GM23338 (cell line): ENCODE measurements at regions not wholly inside any gene's neighbourhood (a gene's known extent, or its start where the extent isn't known, plus 50 kb on each side); places are given as distances from the start of the nearest gene placed in this dataset.

Source experiments
- ATAC-seq: fragments of 200-7000 bp; cut with Tn5 transposase; 3 replicates; pipeline ENCODE4 v1.9.1; 2020
- DNase-seq: peaks from one replicate; pipeline ENCODE4 v3.0.0-alpha.2; 2015; ENCODE audit warnings: low spot score
- H2AFZ ChIP-seq: fragments of 200-600 bp; sonication (generic); 2 replicates; pipeline ENCODE4 v1.8.0; 2016; ENCODE audit warnings: antibody characterized with exemption, mild to moderate bottlenecking, moderate library complexity
- H3F3A ChIP-seq: fragments of 200-600 bp; sonication (generic); replicated peaks from 2 replicates; pipeline ENCODE4 v1.8.0; 2017; ENCODE audit warnings: antibody characterized with exemption, mixed run types, low read depth
- H3K27ac ChIP-seq: fragments of 200-600 bp; sonication (generic); 2 replicates; pipeline ENCODE4 v1.6.1; 2016; ENCODE audit warnings: low read depth
- H3K27me3 ChIP-seq: fragments of 200-600 bp; sonication (generic); 2 replicates; pipeline ENCODE4 v1.8.0; 2016; ENCODE audit warnings: mild to moderate bottlenecking, mixed run types, moderate library complexity; ENCODE audit not compliant: insufficient read depth
- H3K36me3 ChIP-seq: fragments of 200-600 bp; sonication (generic); 2 replicates; pipeline ENCODE4 v1.8.0; 2016; ENCODE audit warnings: mild to moderate bottlenecking; ENCODE audit not compliant: insufficient read depth
- H3K4me1 ChIP-seq: fragments of 200-600 bp; sonication (generic); 2 replicates; pipeline ENCODE4 v1.8.0; 2016; ENCODE audit warnings: mild to moderate bottlenecking, moderate library complexity; ENCODE audit not compliant: insufficient read depth
- H3K4me2 ChIP-seq: fragments of 200-600 bp; sonication (generic); 2 replicates; pipeline ENCODE4 v1.7.1; 2017; ENCODE audit warnings: mixed run types
- H3K4me3 ChIP-seq: fragments of 200-600 bp; sonication (generic); 2 replicates; pipeline ENCODE4 v1.6.1; 2016; ENCODE audit warnings: mixed run types
- H3K79me2 ChIP-seq: fragments of 200-600 bp; sonication (generic); replicated peaks from 2 replicates; pipeline ENCODE4 v1.8.0; 2017; ENCODE audit warnings: mild to moderate bottlenecking; ENCODE audit not compliant: insufficient read depth
- H3K9me2 ChIP-seq: fragments of 200-600 bp; sonication (generic); 2 replicates; pipeline ENCODE4 v1.8.0; 2017; ENCODE audit not compliant: insufficient read depth
- H4K20me1 ChIP-seq: fragments of 200-600 bp; sonication (generic); replicated peaks from 2 replicates; pipeline ENCODE4 v1.8.0; 2017; ENCODE audit warnings: mild to moderate bottlenecking; ENCODE audit not compliant: insufficient read depth
- H3K27ac Mint-ChIP-seq: 2 replicates; pipeline ENCODE4 v1.8.0; 2020; ENCODE audit warnings: inconsistent platforms, mild to moderate bottlenecking, moderate library complexity, mixed read lengths
- H3K27me3 Mint-ChIP-seq: 3 replicates; pipeline ENCODE4 v1.8.0; 2022; ENCODE audit warnings: low read depth, mild to moderate bottlenecking, moderate library complexity, mixed read lengths, inconsistent platforms; ENCODE audit not compliant: insufficient read depth, poor library complexity
- H3K36me3 Mint-ChIP-seq: 3 replicates; pipeline ENCODE4 v1.8.0; 2021; ENCODE audit warnings: low read depth, mild to moderate bottlenecking, inconsistent platforms, moderate library complexity, mixed read lengths
- H3K4me1 Mint-ChIP-seq: 3 replicates; pipeline ENCODE4 v1.8.0; 2020; ENCODE audit warnings: mild to moderate bottlenecking, inconsistent platforms, mixed read lengths
- H3K4me3 Mint-ChIP-seq: 3 replicates; pipeline ENCODE4 v1.8.0; 2021; ENCODE audit warnings: moderate library complexity, mild to moderate bottlenecking, inconsistent platforms, mixed read lengths
- H3K9me3 Mint-ChIP-seq: 3 replicates; pipeline ENCODE4 v1.8.0; 2020; ENCODE audit warnings: moderate library complexity, mild to moderate bottlenecking, inconsistent platforms, mixed read lengths
- CREB1 ChIP-seq: fragments of 250-450 bp; sonication (Bioruptor Pico); IDR thresholded peaks from 2 replicates; pipeline ENCODE4 v1.5.0; 2020; ENCODE audit warnings: low read depth, mild to moderate bottlenecking, moderate library complexity
- EZH2 ChIP-seq: fragments of 200-600 bp; sonication (generic); IDR thresholded peaks from one replicate; pipeline ENCODE4 v1.8.0; 2017; ENCODE audit warnings: antibody characterized with exemption, mild to moderate bottlenecking, low read depth; ENCODE audit not compliant: unreplicated experiment
- EZH2phosphoT487 ChIP-seq: fragments of 200-600 bp; sonication (generic); IDR thresholded peaks from one replicate; pipeline ENCODE4 v1.8.1; 2018; ENCODE audit warnings: antibody characterized with exemption; ENCODE audit not compliant: unreplicated experiment
- JUNB ChIP-seq: IDR thresholded peaks from one replicate; pipeline ENCODE4 v1.6.1; 2016; ENCODE audit warnings: antibody characterized with exemption; ENCODE audit not compliant: unreplicated experiment
- NANOG ChIP-seq: IDR thresholded peaks from 2 replicates; pipeline ENCODE4 v1.6.1; 2016; ENCODE audit warnings: antibody characterized with exemption, borderline replicate concordance
- POLR2AphosphoS5 ChIP-seq: IDR thresholded peaks from 2 replicates; pipeline ENCODE4 v1.6.1; 2016; ENCODE audit warnings: antibody characterized with exemption, low read depth
- STAT1 ChIP-seq: IDR thresholded peaks from one replicate; pipeline ENCODE4 v1.6.1; 2016; ENCODE audit warnings: antibody characterized with exemption; ENCODE audit not compliant: unreplicated experiment
- ZNF114 ChIP-seq: fragments of 250-450 bp; sonication (Bioruptor Pico); IDR thresholded peaks from 2 replicates; pipeline ENCODE4 v1.5.0; 2020; ENCODE audit warnings: mild to moderate bottlenecking, moderate library complexity
- ZNF331 ChIP-seq: fragments of 250-450 bp; sonication (Bioruptor Pico); IDR thresholded peaks from 2 replicates; pipeline ENCODE4 v1.5.0; 2020; ENCODE audit warnings: low read depth, mild to moderate bottlenecking, moderate library complexity
- TF ChIP-seq, protein P1 (sequence below): IDR thresholded peaks from one replicate; pipeline ENCODE4 v1.6.1; 2018; ENCODE audit warnings: antibody characterized with exemption; ENCODE audit not compliant: unreplicated experiment
- TF ChIP-seq, protein P2 (sequence below), 2 experiments: fragments of 200-600 bp in 1 of 2; sonication (generic) in 1 of 2; conservative IDR thresholded peaks; 2 replicates each; pipeline versions ENCODE4 v1.5.1 to v1.6.1; 2016 to 2017; ENCODE audit warnings: antibody characterized with exemption in 2 of 2, low read depth in 2 of 2, mild to moderate bottlenecking in 2 of 2, moderate library complexity in 1 of 2

DNA sequence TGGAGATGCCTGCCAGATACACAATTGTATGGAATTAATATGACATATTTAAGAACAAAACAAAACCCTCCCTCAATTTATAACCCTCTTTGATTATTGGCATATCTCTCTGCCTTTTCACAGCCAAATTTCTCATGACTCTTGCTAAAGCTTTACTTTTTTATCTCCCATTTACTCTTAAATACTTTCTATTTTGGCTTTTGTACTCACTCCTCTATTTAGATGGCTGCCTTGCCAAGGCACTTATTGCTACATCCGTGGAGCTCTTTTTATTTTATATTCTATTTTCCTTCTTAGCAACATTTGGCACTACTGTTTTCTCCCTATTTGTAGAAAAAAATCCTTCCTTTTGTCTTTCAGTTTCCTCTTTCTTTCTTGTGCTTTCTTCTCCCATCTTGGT is 466.4 kb upstream of the CWC22 start (continued):
- TF ChIP-seq, protein P1, sequence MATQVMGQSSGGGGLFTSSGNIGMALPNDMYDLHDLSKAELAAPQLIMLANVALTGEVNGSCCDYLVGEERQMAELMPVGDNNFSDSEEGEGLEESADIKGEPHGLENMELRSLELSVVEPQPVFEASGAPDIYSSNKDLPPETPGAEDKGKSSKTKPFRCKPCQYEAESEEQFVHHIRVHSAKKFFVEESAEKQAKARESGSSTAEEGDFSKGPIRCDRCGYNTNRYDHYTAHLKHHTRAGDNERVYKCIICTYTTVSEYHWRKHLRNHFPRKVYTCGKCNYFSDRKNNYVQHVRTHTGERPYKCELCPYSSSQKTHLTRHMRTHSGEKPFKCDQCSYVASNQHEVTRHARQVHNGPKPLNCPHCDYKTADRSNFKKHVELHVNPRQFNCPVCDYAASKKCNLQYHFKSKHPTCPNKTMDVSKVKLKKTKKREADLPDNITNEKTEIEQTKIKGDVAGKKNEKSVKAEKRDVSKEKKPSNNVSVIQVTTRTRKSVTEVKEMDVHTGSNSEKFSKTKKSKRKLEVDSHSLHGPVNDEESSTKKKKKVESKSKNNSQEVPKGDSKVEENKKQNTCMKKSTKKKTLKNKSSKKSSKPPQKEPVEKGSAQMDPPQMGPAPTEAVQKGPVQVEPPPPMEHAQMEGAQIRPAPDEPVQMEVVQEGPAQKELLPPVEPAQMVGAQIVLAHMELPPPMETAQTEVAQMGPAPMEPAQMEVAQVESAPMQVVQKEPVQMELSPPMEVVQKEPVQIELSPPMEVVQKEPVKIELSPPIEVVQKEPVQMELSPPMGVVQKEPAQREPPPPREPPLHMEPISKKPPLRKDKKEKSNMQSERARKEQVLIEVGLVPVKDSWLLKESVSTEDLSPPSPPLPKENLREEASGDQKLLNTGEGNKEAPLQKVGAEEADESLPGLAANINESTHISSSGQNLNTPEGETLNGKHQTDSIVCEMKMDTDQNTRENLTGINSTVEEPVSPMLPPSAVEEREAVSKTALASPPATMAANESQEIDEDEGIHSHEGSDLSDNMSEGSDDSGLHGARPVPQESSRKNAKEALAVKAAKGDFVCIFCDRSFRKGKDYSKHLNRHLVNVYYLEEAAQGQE: no peak
- TF ChIP-seq CREB1: no peak
- no peak for TF ChIP-seq ZNF331 (CRISPR knock-in tag)
- TF ChIP-seq NANOG: no peak
- no peak for TF ChIP-seq STAT1
- TF ChIP-seq EZH2: no peak
- no peak for TF ChIP-seq ZNF114 (CRISPR knock-in tag)

DNA sequence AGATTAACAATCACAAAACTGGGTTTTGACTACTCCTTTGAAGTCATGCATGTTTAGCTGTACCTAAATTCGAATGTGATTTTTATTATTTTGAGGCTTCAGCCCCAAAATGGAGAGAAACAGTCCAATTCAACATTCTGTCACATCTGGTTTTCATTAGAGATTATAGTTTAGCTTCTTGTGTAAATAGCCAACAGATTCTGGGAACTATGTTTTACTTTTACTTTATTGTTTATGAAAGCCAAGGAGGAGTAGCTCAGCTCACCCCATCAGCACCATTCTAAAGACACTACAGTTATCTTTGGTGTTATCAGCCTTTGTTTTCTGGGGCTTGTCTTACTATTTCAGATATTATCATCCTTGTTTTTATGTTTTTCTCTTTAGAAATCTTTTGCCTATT is 465.0 kb upstream of the CWC22 start:
- no peak for ATAC-seq
- DNase-seq: no peak
- no peaks in the 10 kb centered on the region for H3K9me3 Mint-ChIP-seq

DNA sequence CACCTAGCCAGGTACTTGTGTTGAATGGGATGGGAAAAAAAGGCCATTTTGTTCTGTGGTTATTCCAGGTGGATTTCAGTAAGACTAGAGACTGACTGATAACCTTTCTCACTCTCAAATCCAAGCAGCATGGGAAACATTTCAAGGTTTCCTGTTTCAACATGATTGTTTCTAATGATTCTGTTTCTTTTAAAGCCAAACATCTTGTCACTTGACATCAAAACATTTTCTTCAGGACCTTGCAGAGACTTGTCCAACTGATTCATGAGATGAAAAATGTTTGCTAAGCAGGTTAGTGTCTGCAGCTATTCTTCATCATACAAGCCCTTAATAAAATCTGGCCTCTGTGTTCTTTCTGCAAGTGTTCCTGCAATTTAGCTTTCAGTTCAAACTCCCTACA is 456.5 kb upstream of the CWC22 start:
- Histone ChIP-seq H2AFZ (no peak overlapping the region), H3K36me3 (no peaks in the 10 kb centered on the region), H3K4me1 (no peaks in the 10 kb centered on the region), H3K9me2 (peaks cover 3% of the 10 kb centered on the region), H3K79me2 (no peaks in the 10 kb centered on the region), H4K20me1 (no peaks in the 10 kb centered on the region), H3K27ac (no peak overlapping the region), H3K4me2 (no peak overlapping the region), H3K27me3 (no peaks in the 10 kb centered on the region), H3K4me3 (no peak overlapping the region), H3F3A (no peaks in the 10 kb centered on the region)
- DNase-seq: no peak
- no peak overlapping the region for H3K4me3 Mint-ChIP-seq
- ATAC-seq: no peak
- no peaks in the 10 kb centered on the region for H3K27me3 Mint-ChIP-seq
- H3K36me3 Mint-ChIP-seq: no peaks in the 10 kb centered on the region
- H3K27ac Mint-ChIP-seq: no peak overlapping the region
- no peaks in the 10 kb centered on the region for H3K9me3 Mint-ChIP-seq
- H3K4me1 Mint-ChIP-seq: no peaks in the 10 kb centered on the region
- TF ChIP-seq NANOG (no peak), EZH2phosphoT487 (no peak), JUNB (no peak), ZNF331 (CRISPR knock-in tag) (no peak)
- TF ChIP-seq, protein P2, sequence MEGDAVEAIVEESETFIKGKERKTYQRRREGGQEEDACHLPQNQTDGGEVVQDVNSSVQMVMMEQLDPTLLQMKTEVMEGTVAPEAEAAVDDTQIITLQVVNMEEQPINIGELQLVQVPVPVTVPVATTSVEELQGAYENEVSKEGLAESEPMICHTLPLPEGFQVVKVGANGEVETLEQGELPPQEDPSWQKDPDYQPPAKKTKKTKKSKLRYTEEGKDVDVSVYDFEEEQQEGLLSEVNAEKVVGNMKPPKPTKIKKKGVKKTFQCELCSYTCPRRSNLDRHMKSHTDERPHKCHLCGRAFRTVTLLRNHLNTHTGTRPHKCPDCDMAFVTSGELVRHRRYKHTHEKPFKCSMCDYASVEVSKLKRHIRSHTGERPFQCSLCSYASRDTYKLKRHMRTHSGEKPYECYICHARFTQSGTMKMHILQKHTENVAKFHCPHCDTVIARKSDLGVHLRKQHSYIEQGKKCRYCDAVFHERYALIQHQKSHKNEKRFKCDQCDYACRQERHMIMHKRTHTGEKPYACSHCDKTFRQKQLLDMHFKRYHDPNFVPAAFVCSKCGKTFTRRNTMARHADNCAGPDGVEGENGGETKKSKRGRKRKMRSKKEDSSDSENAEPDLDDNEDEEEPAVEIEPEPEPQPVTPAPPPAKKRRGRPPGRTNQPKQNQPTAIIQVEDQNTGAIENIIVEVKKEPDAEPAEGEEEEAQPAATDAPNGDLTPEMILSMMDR (conservative IDR thresholded peaks at IDR 0.05; ENCODE audit: low read depth in 2 of 2): no peak

More for the DNA sequence above, 465.0 kb upstream of the CWC22 start:
- Mint-ChIP-seq H3K27me3 (no peaks in the 10 kb centered on the region), H3K27ac (no peak overlapping the region), H3K4me3 (no peak overlapping the region), H3K4me1 (no peaks in the 10 kb centered on the region), H3K36me3 (no peaks in the 10 kb centered on the region)
- no peaks in the 10 kb centered on the region for H3K4me1 ChIP-seq
- H3K4me3 ChIP-seq: no peak overlapping the region
- H3K79me2 ChIP-seq: no peaks in the 10 kb centered on the region
- H4K20me1 ChIP-seq: no peaks in the 10 kb centered on the region
- H3K27ac ChIP-seq: no peak overlapping the region
- TF ChIP-seq POLR2AphosphoS5 (no peak), JUNB (no peak)
- H3K9me2 ChIP-seq: peaks cover 7% of the 10 kb centered on the region; the same call in 1 of the 2 replicates
- H3K4me2 ChIP-seq: no peak overlapping the region
- no peaks in the 10 kb centered on the region for H3K36me3 ChIP-seq
- H3F3A ChIP-seq: no peaks in the 10 kb centered on the region
- H2AFZ ChIP-seq: no peak overlapping the region; the same call in 1 of the 2 replicates
- H3K27me3 ChIP-seq: no peaks in the 10 kb centered on the region
